SU-DHL-6 (cell line): ENCODE measurements at regions not wholly inside any gene's neighbourhood (a gene's known extent, or its start where the extent isn't known, plus 50 kb on each side); places are given as distances from the start of the nearest gene placed in this dataset.
"Not testable (repeated sequence)": the region's sequence is repeated elsewhere in the genome, so short reads cannot be mapped to it uniquely, and the experiment has no call there.

Experiments
- H2AFZ ChIP-seq: fragments of 200-600 bp; sonication (generic); 2 replicates; pipeline ENCODE4 v1.6.1; 2014; ENCODE audit warnings: low read depth, mild to moderate bottlenecking, moderate library complexity, mixed read lengths, antibody characterized with exemption, low read length; ENCODE audit not compliant: severe bottlenecking
- H3F3A ChIP-seq: fragments of 200-600 bp; shearing (Covaris generic); 2 replicates; pipeline ENCODE4 v1.6.0; 2016; ENCODE audit warnings: antibody characterized with exemption, mild to moderate bottlenecking; ENCODE audit not compliant: insufficient read depth
- H3K27ac ChIP-seq: fragments of 200-600 bp; sonication (generic); 2 replicates; pipeline ENCODE4 v1.5.1; 2016; ENCODE audit warnings: low read depth, mild to moderate bottlenecking, low read length, moderate library complexity, mixed read lengths
- H3K27me3 ChIP-seq: fragments of 200-600 bp; sonication (generic), shearing (Covaris generic); 2 replicates; pipeline ENCODE4 v1.6.0; 2014; ENCODE audit warnings: mild to moderate bottlenecking, low read length
- H3K36me3 ChIP-seq: fragments of 200-600 bp; sonication (generic); 2 replicates; pipeline ENCODE4 v1.6.1; 2014; ENCODE audit warnings: mild to moderate bottlenecking, low read length, mixed read lengths
- H3K4me2 ChIP-seq: fragments of 300-600, 200-600 bp; shearing (Covaris generic), sonication (generic); 2 replicates; pipeline ENCODE4 v1.6.0; 2014; ENCODE audit warnings: low read length, low read depth, mild to moderate bottlenecking; ENCODE audit not compliant: poor library complexity, severe bottlenecking
- H3K4me3 ChIP-seq: fragments of 200-600 bp; sonication (generic); 2 replicates; pipeline ENCODE4 v1.5.1; 2014; ENCODE audit warnings: antibody characterized with exemption, low read length, mild to moderate bottlenecking, mixed read lengths; ENCODE audit not compliant: insufficient read depth, poor library complexity, severe bottlenecking
- H3K79me2 ChIP-seq: fragments of 200-600 bp; sonication (generic); 2 replicates; pipeline ENCODE4 v1.6.1; 2014; ENCODE audit warnings: mild to moderate bottlenecking, low read length, moderate library complexity; ENCODE audit not compliant: insufficient read depth
- H3K9ac ChIP-seq: fragments of 200-600 bp; sonication (generic); 2 replicates; pipeline ENCODE4 v1.7.0; 2014; ENCODE audit warnings: mild to moderate bottlenecking, low read length
- H3K9me2 ChIP-seq: fragments of 200-600 bp; sonication (generic); replicated peaks from 2 replicates; pipeline ENCODE4 v1.6.1; 2014; ENCODE audit warnings: low read length; ENCODE audit not compliant: insufficient read depth
- H3K9me3 ChIP-seq: fragments of 200-600 bp; sonication (generic); 2 replicates; pipeline ENCODE4 v1.6.1; 2014; ENCODE audit warnings: low read length, mixed read lengths; ENCODE audit not compliant: insufficient read depth
- H4K20me1 ChIP-seq: fragments of 200-600 bp; sonication (generic); 2 replicates; pipeline ENCODE4 v1.6.1; 2014; ENCODE audit warnings: low read depth, mild to moderate bottlenecking, antibody characterized with exemption, low read length, moderate library complexity, mixed read lengths
- EZH2phosphoT487 ChIP-seq: fragments of 200-600 bp; sonication (generic), shearing (Covaris generic); conservative IDR thresholded peaks from 2 replicates; pipeline ENCODE4 v1.6.1; 2018; ENCODE audit warnings: mild to moderate bottlenecking, antibody characterized with exemption, low read length, moderate library complexity, mixed read lengths
- TF ChIP-seq, protein P1 (sequence below): fragments of 200-600 bp; sonication (generic); IDR thresholded peaks from one replicate; pipeline ENCODE4 v1.5.1; 2017; ENCODE audit warnings: antibody characterized with exemption, mild to moderate bottlenecking, low read length, moderate library complexity; ENCODE audit not compliant: insufficient read depth, poor library complexity, severe bottlenecking

DNA sequence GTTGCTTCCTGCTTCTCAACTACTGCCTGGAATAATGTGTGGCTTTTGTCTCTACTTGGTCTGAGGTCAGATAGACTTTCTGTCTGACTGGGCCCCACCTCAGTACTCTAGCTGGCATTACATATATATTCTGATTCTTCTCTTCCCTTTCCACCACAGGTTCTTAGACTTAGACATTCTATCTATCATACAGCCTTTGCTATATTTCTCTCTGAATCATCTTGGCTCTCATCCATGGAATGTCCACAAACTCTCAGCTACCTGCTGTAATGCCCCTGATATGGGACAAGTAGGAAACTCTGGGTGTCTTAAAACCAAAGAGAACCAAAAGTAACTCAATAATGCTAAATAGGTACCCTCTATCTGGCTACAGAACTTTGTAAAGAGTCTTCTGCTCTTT lies 170.8 kb upstream of the FAM174A start:
- H2AFZ ChIP-seq, H3K4me2 ChIP-seq, H3K36me3 ChIP-seq, H3K79me2 ChIP-seq, H3K9me2 ChIP-seq, H4K20me1 ChIP-seq, H3K9ac ChIP-seq, H3K9me3 ChIP-seq, H3K27ac ChIP-seq, H3K4me3 ChIP-seq, H3K27me3 ChIP-seq, H3F3A ChIP-seq: not testable (repeated sequence)

GRCh38 chr5:100359998-100360397 lies 175.2 kb upstream of the FAM174A start:
- H3K4me3 ChIP-seq, H3K27ac ChIP-seq, H3F3A ChIP-seq, H4K20me1 ChIP-seq, H2AFZ ChIP-seq, H3K27me3 ChIP-seq, H3K9ac ChIP-seq, H3K79me2 ChIP-seq, H3K4me2 ChIP-seq, H3K36me3 ChIP-seq, H3K9me2 ChIP-seq, H3K9me3 ChIP-seq: not testable (repeated sequence)

DNA sequence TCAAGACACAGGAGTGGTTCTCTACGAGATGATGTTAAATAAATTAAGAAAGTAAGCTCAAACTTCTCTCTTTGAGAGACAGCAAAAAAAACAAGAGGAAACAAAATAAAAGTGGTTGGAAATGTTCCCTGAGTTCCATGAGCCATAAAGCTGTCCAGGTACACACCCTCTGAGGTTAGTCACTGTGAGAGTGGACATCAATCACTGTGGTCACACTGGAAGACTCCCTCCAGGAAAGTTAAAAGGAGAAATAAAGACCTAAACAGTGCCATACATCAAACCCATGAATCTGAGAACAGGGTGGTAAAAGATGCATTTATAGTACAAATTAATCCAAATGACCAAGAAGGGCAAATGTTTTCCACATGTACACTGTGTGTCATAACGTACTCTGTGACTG lies 188.9 kb upstream of the FAM174A start:
- not testable (repeated sequence) for H4K20me1 ChIP-seq, H3K79me2 ChIP-seq, H3K27me3 ChIP-seq, H3K9me3 ChIP-seq, H3K27ac ChIP-seq, H3K36me3 ChIP-seq, H3K9me2 ChIP-seq, H3F3A ChIP-seq, H3K4me3 ChIP-seq, H2AFZ ChIP-seq, H3K4me2 ChIP-seq, H3K9ac ChIP-seq

GRCh38 chr5:100341485-100341884 lies 193.7 kb upstream of the FAM174A start:
- H4K20me1 ChIP-seq, H3K79me2 ChIP-seq, H3K9me3 ChIP-seq, H3K4me2 ChIP-seq, H2AFZ ChIP-seq, H3K36me3 ChIP-seq, H3K4me3 ChIP-seq, H3F3A ChIP-seq, H3K27me3 ChIP-seq, H3K9ac ChIP-seq, H3K9me2 ChIP-seq, H3K27ac ChIP-seq: not testable (repeated sequence)

GRCh38 chr5:100322483-100322882 lies 212.7 kb upstream of the FAM174A start:
- Histone ChIP-seq H2AFZ (no peak overlapping the region), H3K79me2 (no peaks in the 10 kb centered on the region), H3K4me2 (no peak overlapping the region), H3K4me3 (no peak overlapping the region), H4K20me1 (no peaks in the 10 kb centered on the region), H3K9me3 (no peaks in the 10 kb centered on the region), H3F3A (no peaks in the 10 kb centered on the region), H3K9ac (no peak overlapping the region), H3K9me2 (no peaks in the 10 kb centered on the region), H3K27me3 (no peaks in the 10 kb centered on the region), H3K27ac (no peak overlapping the region), H3K36me3 (no peaks in the 10 kb centered on the region)
- no peak for TF ChIP-seq EZH2phosphoT487
- TF ChIP-seq, protein P1, sequence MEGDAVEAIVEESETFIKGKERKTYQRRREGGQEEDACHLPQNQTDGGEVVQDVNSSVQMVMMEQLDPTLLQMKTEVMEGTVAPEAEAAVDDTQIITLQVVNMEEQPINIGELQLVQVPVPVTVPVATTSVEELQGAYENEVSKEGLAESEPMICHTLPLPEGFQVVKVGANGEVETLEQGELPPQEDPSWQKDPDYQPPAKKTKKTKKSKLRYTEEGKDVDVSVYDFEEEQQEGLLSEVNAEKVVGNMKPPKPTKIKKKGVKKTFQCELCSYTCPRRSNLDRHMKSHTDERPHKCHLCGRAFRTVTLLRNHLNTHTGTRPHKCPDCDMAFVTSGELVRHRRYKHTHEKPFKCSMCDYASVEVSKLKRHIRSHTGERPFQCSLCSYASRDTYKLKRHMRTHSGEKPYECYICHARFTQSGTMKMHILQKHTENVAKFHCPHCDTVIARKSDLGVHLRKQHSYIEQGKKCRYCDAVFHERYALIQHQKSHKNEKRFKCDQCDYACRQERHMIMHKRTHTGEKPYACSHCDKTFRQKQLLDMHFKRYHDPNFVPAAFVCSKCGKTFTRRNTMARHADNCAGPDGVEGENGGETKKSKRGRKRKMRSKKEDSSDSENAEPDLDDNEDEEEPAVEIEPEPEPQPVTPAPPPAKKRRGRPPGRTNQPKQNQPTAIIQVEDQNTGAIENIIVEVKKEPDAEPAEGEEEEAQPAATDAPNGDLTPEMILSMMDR, result no peak
